Inflammatory macrophage (primary cell): ENCODE measurements at regions not wholly inside any gene's neighbourhood (a gene's known extent, or its start where the extent isn't known, plus 50 kb on each side); places are given as distances from the start of the nearest gene placed in this dataset.
"Not testable (repeated sequence)": the region's sequence is repeated elsewhere in the genome, so short reads cannot be mapped to it uniquely, and the experiment has no call there.

Experiments used
- DNase-seq, 2 donors: peaks; one replicate each; pipeline ENCODE4 v3.0.0-alpha.2; 2020 to 2022

DNA sequence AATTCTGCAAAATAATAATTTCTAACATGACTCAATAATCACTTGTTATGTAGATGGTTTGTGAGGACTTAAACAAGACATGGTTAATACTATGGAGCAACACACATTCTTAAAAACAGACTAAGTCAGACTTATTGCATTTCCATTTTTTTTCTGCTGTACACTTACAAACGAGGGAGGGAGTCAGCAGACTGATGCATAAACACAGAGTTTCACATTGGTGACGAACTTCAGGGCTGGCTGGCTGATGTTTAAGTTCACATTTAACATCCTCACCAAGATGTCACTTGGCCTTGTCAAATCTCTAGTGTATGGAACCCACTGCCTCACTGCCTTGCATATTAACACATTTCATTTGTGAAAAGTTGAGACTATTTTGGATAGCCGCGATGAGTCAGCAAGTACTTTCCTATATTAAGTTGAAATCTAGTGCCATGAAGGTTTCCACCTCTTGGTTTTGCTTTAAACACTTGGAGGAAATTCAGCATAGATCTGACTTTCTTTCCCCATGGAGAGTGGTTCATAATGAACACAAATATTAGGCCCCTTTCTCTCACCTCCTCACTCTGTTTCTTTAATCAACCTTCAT is 337.5 kb upstream of the RUNX1 start:
- DNase-seq: no peak

DNA sequence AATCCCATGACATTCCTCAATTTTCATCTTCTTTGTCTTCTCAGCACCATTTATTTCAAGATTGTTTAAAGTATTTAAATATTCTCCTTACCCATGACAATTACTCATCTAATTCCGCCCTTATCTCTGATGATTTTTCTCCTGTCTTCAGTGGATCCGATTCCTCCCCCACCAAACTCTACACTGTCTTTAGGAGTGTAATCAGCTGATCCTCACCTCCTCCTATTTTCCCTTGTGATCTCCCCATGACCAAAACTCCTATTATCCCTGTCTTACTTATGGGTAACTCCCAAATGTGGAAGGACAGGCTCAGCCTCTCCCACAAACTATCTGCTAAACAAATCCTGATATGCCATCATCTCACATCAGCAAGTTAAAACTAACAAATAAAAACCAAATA is 335.3 kb upstream of the RUNX1 start:
- no peak for DNase-seq

DNA sequence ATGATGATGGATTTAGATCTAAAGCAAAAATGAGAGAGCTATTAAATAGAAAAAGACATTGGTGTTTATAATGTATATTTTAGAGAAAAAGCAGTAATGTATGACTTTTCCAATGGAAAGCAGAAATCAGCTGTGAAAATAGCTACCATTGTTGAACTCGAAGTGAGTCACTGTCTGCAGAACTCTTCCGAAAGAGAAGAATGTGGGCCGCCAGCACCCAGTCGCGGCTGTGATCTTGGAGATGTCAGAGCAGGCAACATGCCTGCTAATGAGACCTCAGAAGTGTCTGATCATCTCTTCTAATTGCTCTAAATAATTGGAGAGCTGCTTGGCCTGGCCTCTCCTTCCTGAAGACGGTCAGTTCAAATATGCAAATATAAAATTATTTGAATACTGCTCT is 333.6 kb upstream of the RUNX1 start:
- DNase-seq: no peak

DNA sequence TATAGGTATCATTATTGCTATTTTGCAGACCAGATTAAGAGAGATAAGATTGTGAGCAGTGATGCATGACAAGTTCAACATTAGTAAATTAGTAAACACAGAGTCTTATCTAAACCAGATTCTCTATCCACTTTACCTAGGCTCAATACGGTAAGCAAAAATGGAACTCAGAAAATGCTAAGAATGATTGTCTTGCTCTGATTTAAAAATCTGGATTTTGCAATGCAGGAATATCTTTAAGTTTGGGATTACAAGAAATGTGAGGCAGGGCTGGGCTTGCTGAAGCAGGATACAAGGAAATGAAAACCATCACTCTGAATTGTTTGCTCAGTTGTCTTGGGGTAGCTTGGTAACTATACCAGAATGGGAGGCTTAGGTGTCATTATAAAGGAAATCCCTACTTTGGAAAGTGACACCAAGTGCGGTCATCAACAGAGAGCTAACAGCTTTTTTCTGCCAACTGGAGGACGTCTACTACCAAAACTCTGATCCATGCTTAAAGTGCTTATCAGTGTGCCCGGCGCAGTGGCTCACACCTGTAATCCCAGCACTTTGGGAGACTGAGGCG is 332.7 kb upstream of the RUNX1 start:
- DNase-seq: no peak

DNA sequence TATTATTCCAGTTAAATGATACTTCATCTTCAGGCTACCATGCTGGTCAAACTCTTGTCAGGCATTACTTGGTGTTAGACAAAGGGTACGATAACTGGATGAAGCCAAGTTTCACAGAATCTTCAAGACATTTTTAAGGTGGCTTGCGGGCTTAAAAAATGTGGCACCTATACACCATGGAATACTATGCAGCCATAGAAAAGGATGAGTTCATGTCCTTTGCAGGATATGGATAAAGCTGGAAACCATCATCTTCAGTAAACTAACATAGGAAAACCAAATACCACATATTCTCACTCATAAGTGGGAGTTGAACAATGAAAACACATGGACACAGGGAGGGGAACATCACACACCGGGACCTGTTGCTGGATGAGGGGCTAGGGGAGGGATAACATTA is 331.2 kb upstream of the RUNX1 start:
- not testable (repeated sequence) for DNase-seq

- no peak for DNase-seq
Observed at GRCh38 chr21:35378881-35379280, 329.8 kb upstream of the RUNX1 start.

DNA sequence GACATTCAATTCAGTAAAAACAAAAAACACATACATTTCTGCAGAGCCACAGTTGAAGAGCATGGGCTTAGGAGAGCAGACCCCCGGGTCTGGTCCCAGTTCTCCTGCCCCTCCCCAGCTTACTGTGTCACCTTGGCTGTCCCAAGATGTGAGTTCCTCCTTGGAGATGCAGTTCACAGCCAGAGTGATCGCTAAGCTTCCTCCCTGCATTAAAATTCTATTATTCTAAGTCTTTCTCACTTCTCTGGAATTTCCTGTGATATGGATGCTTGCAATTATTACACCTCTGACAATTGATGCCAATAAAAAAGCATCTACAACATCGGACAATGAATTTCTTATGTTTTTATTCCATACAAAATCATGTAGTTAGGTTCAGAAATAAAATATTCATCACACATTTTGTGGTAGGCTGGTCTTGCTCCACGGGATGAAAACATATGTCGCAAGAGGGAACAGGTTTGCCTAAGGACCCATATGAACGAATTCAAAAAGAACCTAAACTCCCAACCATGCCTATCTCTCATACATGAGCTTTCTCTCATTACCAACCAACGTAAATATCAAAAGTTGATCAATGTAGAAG is 328.5 kb upstream of the RUNX1 start:
- no peak for DNase-seq

- no peak for DNase-seq
Observed at GRCh38 chr21:35376406-35377135, 327.5 kb upstream of the RUNX1 start.

- no peak for DNase-seq
Observed at GRCh38 chr21:35375115-35375514, 326.0 kb upstream of the RUNX1 start.

DNA sequence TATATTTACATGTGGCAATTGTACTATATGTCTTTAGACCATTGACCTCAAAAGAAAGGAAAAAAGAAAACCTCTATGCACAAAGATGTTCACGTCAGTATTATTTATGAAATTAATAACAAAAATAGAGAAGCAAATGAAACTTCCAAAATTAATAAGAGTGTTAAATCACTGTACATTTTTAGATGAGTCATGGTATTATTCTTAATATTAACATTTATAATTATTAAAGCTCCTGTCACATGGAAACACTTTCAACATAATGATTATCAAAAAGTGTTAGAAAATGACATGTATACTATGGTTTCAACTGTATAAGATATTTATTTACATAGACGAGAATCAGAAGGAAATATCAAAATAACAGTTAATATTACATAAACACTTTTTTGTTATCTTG is 324.9 kb upstream of the RUNX1 start:
- DNase-seq: no peak

DNA sequence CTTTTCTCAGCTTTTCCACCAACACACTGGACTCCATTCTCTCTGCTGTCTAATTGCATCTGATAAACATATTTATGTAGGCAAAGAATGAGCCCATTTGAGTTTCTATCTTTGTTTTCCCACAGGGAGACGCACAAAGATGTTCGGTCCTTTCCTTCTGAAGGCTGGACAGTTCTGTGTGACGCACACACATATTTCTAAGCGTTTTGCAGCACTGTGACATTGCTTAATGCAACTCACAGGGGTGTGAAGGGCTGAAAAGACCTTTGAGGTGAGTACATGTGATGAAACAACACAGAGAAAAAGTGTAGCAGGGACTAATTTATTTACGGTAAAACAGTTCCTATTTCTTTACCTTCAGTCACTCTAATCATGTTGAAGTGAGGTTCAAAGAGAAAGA is 323.1 kb upstream of the RUNX1 start:
- no peak for DNase-seq

GRCh38 chr21:35370671-35371070 is 321.6 kb upstream of the RUNX1 start:
- DNase-seq: no peak

- DNase-seq: no peak
Observed at GRCh38 chr21:35370071-35370470, 321.0 kb upstream of the RUNX1 start.

DNA sequence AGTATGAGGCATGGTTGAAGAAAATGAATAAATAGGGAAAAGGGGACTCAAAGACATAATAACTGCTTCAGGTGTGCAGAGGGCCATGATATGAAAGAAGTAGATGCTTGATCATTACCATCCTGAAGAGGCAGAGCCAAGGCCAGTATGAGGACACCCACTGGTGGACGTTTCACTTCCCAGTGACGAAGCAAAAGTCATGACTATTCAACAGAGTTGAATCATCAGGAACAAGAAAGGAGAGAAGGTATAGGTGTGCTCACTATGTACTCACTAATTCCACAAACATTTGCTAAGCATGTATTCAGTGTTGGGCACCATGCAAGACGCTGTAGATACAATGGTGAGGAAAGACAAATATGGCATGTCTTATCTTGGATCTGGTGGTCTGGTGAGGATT is 319.2 kb upstream of the RUNX1 start:
- DNase-seq: no peak

GRCh38 chr21:35367553-35367952 is 318.5 kb upstream of the RUNX1 start:
- DNase-seq: no peak

DNA sequence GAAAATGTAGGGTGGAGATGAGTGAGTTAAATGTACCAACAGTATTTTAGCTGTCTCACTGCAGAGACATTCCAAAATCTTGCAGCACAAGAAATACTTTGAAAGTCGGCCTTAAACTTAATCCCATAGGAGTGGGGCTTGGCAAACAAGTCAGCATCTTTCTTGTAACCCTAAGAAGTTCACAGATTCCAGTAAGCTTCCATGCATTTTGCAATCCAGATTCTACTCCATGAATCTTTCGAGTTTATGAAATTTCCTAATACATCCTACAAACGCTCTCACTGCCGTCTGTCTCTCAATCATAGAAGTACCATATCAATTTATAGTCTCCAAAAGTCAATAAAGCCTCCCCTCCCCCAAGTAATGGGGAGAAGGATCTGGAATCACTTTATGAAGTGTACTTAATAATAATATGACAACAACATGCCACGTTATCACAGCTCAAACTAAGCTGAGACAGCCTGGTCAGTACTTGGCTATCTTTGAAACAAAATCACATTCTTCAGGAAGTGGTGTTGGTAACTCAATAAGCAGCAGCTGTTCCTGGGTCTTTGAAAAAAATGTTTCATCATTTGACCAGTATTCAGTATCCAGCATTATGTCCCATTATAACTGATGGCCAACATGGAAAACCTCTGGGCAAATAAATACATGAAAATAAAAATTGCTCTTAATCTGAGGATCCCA is 317.4 kb upstream of the RUNX1 start:
- DNase-seq: no peak

GRCh38 chr21:35363458-35363857 is 314.4 kb upstream of the RUNX1 start:
- no peak for DNase-seq

DNA sequence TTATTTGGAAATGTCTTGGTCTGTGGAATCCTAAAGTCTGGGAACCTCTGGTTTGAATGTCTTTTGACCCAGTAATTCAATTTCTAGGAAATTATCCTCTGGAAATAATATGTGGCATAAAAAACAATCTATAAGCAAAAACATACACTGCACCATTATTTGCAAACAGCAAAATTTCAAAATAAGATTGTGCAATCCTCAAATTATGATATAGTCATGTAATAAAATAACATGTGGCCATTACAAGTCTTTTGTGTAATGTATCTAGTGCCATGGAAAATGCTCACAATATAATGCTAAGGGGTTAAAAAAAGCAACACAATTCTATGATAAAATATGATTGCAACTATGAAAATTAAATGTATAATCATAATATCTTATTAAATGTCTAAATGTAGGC is 312.9 kb upstream of the RUNX1 start:
- peak in 1 of 2 donors; percentile 74 for DNase-seq

DNA sequence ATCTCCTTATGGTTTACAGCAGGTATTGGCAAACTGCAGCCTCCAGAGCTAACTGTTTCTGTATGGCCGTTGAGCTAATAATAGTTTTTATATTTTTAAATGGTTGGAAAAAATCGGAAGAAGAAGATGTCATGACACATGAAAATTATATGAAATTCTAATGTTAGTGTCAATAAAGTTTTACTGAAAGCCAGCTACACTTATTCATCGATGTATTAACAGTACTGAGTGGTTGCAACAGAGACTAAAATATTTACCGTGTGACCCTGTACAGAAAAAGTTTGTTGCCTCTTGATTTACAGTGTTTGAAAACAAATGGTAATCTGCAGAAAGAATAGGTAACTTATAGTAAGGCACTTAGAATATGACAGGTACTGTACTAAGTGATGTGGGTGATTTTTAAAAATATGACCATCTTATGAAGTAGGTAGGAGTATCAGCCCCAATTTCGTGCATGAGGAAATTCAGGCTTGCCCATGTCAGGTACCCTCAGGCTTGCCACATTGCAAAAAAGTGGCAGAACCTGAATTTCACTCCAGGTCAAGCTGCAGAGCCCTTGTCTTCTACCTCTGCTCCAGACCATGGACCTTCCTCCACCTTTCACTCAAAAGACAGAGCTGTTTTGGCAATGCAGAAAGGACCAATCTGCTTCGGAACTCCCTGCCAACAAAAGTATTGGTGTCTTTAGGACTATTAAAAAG is 311.9 kb upstream of the RUNX1 start:
- no peak for DNase-seq

GRCh38 chr21:35359076-35359475 is 310.0 kb upstream of the RUNX1 start:
- no peak for DNase-seq

DNA sequence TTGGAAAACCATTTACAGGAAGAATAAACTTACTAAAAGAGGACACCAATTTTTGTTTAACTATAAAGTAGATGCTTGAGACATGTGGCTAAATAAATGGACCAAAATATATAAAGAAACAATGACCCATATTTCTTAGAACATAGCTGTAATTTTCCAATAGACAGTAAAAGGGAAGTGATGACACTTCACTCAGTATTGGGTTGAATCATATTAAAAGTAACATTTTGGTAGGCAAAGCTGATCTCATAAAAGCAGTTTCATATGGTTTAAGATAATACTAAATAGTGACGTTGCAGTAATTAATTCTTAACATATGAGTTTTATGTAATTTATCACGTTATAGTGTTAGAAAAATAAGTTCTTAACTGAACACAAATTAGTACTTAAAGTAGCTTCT is 308.9 kb upstream of the RUNX1 start:
- peak; percentile 11 to 75 for DNase-seq

DNA sequence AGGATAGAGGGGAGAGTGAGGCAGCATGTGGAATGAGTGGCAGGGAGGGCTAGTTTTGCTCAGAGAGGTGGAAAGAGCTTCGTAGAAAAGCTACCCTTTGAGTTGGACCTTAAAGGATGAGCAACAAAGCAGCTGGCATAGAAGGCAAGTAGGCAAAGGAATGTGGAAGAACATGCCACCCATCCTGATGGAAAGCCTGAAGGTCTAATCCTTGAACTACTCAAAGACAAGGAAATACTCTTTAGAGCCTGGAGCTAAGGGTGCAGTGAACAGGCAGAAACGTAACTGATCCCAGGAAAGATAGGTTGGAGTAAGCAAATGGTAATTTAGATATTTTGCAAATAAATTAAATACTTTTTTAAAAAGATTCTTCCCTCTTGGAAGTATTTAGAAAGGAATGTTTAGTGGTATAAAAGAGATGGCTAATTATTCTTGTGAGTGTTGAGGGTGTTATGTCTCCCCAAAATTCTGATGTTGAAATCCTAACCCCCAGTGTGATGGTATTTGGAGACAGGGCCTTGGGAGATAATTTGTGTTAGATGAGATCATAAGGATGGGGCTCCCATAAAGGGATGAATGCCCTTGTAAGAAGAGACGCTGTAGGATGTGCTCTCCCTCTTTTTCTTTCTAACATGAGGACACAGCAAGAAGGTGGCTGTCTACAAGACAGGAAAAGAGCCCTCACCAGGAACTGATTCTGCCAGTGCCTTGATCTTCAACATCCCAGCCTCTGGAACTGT is 308.1 kb upstream of the RUNX1 start:
- no peak for DNase-seq
